Hepatocyte (in vitro differentiated cells): ENCODE measurements at regions not wholly inside any gene's neighbourhood (a gene's known extent, or its start where the extent isn't known, plus 50 kb on each side); places are given as distances from the start of the nearest gene placed in this dataset.

Experiments used
- EZH2 ChIP-seq: fragments of 200-600 bp; sonication (generic); IDR thresholded peaks from 2 replicates; pipeline ENCODE4 v1.6.1; 2016; ENCODE audit warnings: antibody characterized with exemption, mild to moderate bottlenecking, borderline replicate concordance
- EZH2phosphoT487 ChIP-seq: fragments of 200-600 bp; sonication (generic); IDR thresholded peaks from one replicate; pipeline ENCODE4 v1.6.1; 2018; ENCODE audit warnings: antibody characterized with exemption, mild to moderate bottlenecking, low read depth, moderate library complexity; ENCODE audit not compliant: unreplicated experiment, severe bottlenecking
- TF ChIP-seq, protein P1 (sequence below): fragments of 200-600 bp; sonication (generic); IDR thresholded peaks from 2 replicates; pipeline ENCODE4 v1.5.1; 2016; ENCODE audit warnings: antibody characterized with exemption, mild to moderate bottlenecking; ENCODE audit not compliant: poor library complexity

DNA sequence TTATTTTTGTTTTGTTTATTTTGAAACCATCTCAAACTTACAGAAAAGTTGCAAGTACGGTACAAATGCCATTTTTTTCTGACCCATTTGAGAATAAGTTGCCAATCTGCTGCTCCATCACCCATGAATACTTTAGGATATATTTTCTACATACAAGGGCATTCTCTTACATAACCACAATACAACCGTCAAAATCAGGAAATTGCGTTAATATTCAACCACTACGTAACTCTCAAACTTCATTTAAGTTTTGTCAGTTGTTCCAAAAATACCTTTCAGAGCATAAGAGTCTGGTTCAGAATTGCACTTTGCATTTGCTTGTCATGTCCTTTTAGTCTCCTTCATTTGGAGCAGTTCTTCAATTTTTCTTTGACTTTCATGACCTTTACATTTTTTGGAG is 194.3 kb upstream of the BDNF start:
- no peak for TF ChIP-seq EZH2
- TF ChIP-seq, protein P1, sequence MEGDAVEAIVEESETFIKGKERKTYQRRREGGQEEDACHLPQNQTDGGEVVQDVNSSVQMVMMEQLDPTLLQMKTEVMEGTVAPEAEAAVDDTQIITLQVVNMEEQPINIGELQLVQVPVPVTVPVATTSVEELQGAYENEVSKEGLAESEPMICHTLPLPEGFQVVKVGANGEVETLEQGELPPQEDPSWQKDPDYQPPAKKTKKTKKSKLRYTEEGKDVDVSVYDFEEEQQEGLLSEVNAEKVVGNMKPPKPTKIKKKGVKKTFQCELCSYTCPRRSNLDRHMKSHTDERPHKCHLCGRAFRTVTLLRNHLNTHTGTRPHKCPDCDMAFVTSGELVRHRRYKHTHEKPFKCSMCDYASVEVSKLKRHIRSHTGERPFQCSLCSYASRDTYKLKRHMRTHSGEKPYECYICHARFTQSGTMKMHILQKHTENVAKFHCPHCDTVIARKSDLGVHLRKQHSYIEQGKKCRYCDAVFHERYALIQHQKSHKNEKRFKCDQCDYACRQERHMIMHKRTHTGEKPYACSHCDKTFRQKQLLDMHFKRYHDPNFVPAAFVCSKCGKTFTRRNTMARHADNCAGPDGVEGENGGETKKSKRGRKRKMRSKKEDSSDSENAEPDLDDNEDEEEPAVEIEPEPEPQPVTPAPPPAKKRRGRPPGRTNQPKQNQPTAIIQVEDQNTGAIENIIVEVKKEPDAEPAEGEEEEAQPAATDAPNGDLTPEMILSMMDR = no peak
- no peak for TF ChIP-seq EZH2phosphoT487
